Fibroblast of lung (primary cell): ENCODE measurements at regions not wholly inside any gene's neighbourhood (a gene's known extent, or its start where the extent isn't known, plus 50 kb on each side); places are given as distances from the start of the nearest gene placed in this dataset.
A peak's percentile ranks its signal among the peaks of the same experiment; 100 is the strongest.

Source experiments
- DNase-seq, 2 donors: peaks; one replicate each; pipeline versions ENCODE4 v3.0.0 to v3.0.0-alpha.2; 2010; ENCODE audit warnings: low read depth in 2 of 2
- H2AFZ ChIP-seq: 2 replicates; pipeline ENCODE4 v1.5.1; 2012; ENCODE audit warnings: low read length, control low read depth, inconsistent platforms
- H3K27ac ChIP-seq: 2 replicates; pipeline ENCODE4 v1.5.1; 2011; ENCODE audit warnings: low read length, control low read depth; ENCODE audit not compliant: insufficient read depth
- H3K27me3 ChIP-seq: 2 replicates; pipeline ENCODE4 v1.5.1; 2011; ENCODE audit warnings: mild to moderate bottlenecking, low read length; ENCODE audit not compliant: control insufficient read depth, insufficient read depth
- H3K36me3 ChIP-seq: 2 replicates; pipeline ENCODE4 v1.5.1; 2011; ENCODE audit warnings: low read length; ENCODE audit not compliant: control insufficient read depth, insufficient read depth
- H3K4me1 ChIP-seq: 2 replicates; pipeline ENCODE4 v1.5.1; 2011; ENCODE audit warnings: low read length; ENCODE audit not compliant: control insufficient read depth, insufficient read depth; ENCODE audit errors: extremely low read depth
- H3K4me2 ChIP-seq: 2 replicates; pipeline ENCODE4 v1.5.1; 2011; ENCODE audit warnings: low read length, control low read depth; ENCODE audit not compliant: insufficient read depth; ENCODE audit errors: extremely low read depth
- H3K4me3 ChIP-seq, 4 experiments: fragments of 200-600 bp in 1 of 4; sonication (generic) in 1 of 4; replicated peaks in 1 of 4; 2 replicates each; pipeline ENCODE4 v1.5.1; 2011 to 2016; ENCODE audit warnings: low read length in 4 of 4, low read depth in 3 of 4, mild to moderate bottlenecking in 3 of 4, control low read depth in 2 of 4, inconsistent platforms in 1 of 4, mixed read lengths in 1 of 4; ENCODE audit not compliant: insufficient read depth in 1 of 4; ENCODE audit errors: control extremely low read depth in 1 of 4
- H3K79me2 ChIP-seq: 2 replicates; pipeline ENCODE4 v1.5.1; 2012; ENCODE audit warnings: mild to moderate bottlenecking, low read length, inconsistent platforms; ENCODE audit not compliant: control insufficient read depth, insufficient read depth
- H3K9ac ChIP-seq: 2 replicates; pipeline ENCODE4 v1.5.1; 2011; ENCODE audit warnings: mild to moderate bottlenecking, low read length, control low read depth; ENCODE audit not compliant: insufficient read depth
- H3K9me3 ChIP-seq: 2 replicates; pipeline ENCODE4 v1.5.1; 2012; ENCODE audit warnings: low read depth, low read length; ENCODE audit not compliant: control insufficient read depth, insufficient read depth
- H4K20me1 ChIP-seq: 2 replicates; pipeline ENCODE4 v1.5.1; 2011; ENCODE audit warnings: low read length; ENCODE audit not compliant: control insufficient read depth, insufficient read depth; ENCODE audit errors: extremely low read depth
- CTCF ChIP-seq, 2 donors: IDR thresholded peaks in 1 of 2; conservative IDR thresholded peaks in 1 of 2; 1 replicate in 1 of 2; 2 replicates in 1 of 2; pipeline ENCODE4 v1.5.1; 2011 to 2012; ENCODE audit warnings: low read length in 2 of 2, control low read depth in 1 of 2, inconsistent platforms in 1 of 2, low read depth in 1 of 2, mild to moderate bottlenecking in 1 of 2
- EZH2 ChIP-seq: IDR thresholded peaks from 2 replicates; pipeline ENCODE4 v1.5.1; 2012; ENCODE audit warnings: low read length, control low read depth, mild to moderate bottlenecking; ENCODE audit errors: missing control alignments

GRCh38 chr1:222196736-222197135, 351.2 kb downstream of the HHIPL2 start:
- H3K79me2 ChIP-seq: no peaks in the 10 kb centered on the region

GRCh38 chr1:222196288-222196687, 351.6 kb downstream of the HHIPL2 start:
- Histone ChIP-seq H3K9me3 (no peaks in the 10 kb centered on the region), H3K9ac (no peak overlapping the region), H2AFZ (no peak overlapping the region), H3K27ac (no peak overlapping the region), H3K4me2 (no peak overlapping the region), H3K27me3 (no peaks in the 10 kb centered on the region), H3K4me3 (no peak overlapping the region), H3K79me2 (no peaks in the 10 kb centered on the region), H3K36me3 (no peaks in the 10 kb centered on the region), H3K4me1 (no peaks in the 10 kb centered on the region), H4K20me1 (no peaks in the 10 kb centered on the region)
- DNase-seq: no peak
- TF ChIP-seq CTCF (conservative IDR thresholded peaks at IDR 0.05 in 1 of 2, IDR thresholded peaks at IDR 0.05 in 1 of 2; ENCODE audit: low read depth in 1 of 2, low read length in 2 of 2) (no peak), EZH2 (no peak)

More at GRCh38 chr1:222196736-222197135, 351.2 kb downstream of the HHIPL2 start:
- no peak overlapping the region for H3K27ac ChIP-seq
- no peaks in the 10 kb centered on the region for H3K4me1 ChIP-seq
- no peak overlapping the region for H3K9ac ChIP-seq
- H3K4me2 ChIP-seq: no peak overlapping the region
- no peaks in the 10 kb centered on the region for H3K9me3 ChIP-seq
- H4K20me1 ChIP-seq: no peaks in the 10 kb centered on the region
- no peak overlapping the region for H2AFZ ChIP-seq
- H3K4me3 ChIP-seq: no peak overlapping the region
- no peak for DNase-seq
- H3K27me3 ChIP-seq: no peaks in the 10 kb centered on the region
- TF ChIP-seq EZH2 (no peak), CTCF (conservative IDR thresholded peaks at IDR 0.05 in 1 of 2, IDR thresholded peaks at IDR 0.05 in 1 of 2; ENCODE audit: low read depth in 1 of 2, low read length in 2 of 2) (no peak)
- no peaks in the 10 kb centered on the region for H3K36me3 ChIP-seq

- no peak overlapping the region for H3K4me3 ChIP-seq
- DNase-seq: peak in 1 of 2 donors; percentile 16
Observed at GRCh38 chr1:222195857-222196256, 352.0 kb downstream of the HHIPL2 start.

More at GRCh38 chr1:222195857-222196256, 352.0 kb downstream of the HHIPL2 start:
- no peak overlapping the region for H3K9ac ChIP-seq
- H3K4me1 ChIP-seq: no peaks in the 10 kb centered on the region
- H3K27me3 ChIP-seq: no peaks in the 10 kb centered on the region
- H3K79me2 ChIP-seq: no peaks in the 10 kb centered on the region
- no peaks in the 10 kb centered on the region for H3K9me3 ChIP-seq
- H3K36me3 ChIP-seq: no peaks in the 10 kb centered on the region
- no peak overlapping the region for H2AFZ ChIP-seq
- TF ChIP-seq CTCF (conservative IDR thresholded peaks at IDR 0.05 in 1 of 2, IDR thresholded peaks at IDR 0.05 in 1 of 2; ENCODE audit: low read depth in 1 of 2, low read length in 2 of 2) (no peak), EZH2 (no peak)
- no peaks in the 10 kb centered on the region for H4K20me1 ChIP-seq
- H3K27ac ChIP-seq: no peak overlapping the region
- no peak overlapping the region for H3K4me2 ChIP-seq
